GM23248 (cell line): ENCODE measurements at regions not wholly inside any gene's neighbourhood (a gene's known extent, or its start where the extent isn't known, plus 50 kb on each side); places are given as distances from the start of the nearest gene placed in this dataset.
"Not testable (repeated sequence)": the region's sequence is repeated elsewhere in the genome, so short reads cannot be mapped to it uniquely, and the experiment has no call there.

ENCODE experiments used
- DNase-seq: peaks from one replicate; pipeline ENCODE4 v3.0.0-alpha.2; 2015
- H2AFZ ChIP-seq: fragments of 200-600 bp; sonication (generic); 2 replicates; pipeline ENCODE4 v1.6.1; 2016; ENCODE audit warnings: antibody characterized with exemption
- H3F3A ChIP-seq: fragments of 200-600 bp; sonication (generic); 2 replicates; pipeline ENCODE4 v1.6.1; 2016; ENCODE audit warnings: mild to moderate bottlenecking, antibody characterized with exemption, mixed run types; ENCODE audit not compliant: insufficient read depth
- H3K27ac ChIP-seq: fragments of 200-600 bp; sonication (generic); 2 replicates; pipeline ENCODE4 v1.5.1; 2016; ENCODE audit warnings: mild to moderate bottlenecking
- H3K27me3 ChIP-seq: fragments of 200-600 bp; sonication (generic); replicated peaks from 2 replicates; pipeline ENCODE4 v1.6.1; 2016; ENCODE audit warnings: mild to moderate bottlenecking; ENCODE audit not compliant: insufficient read depth
- H3K36me3 ChIP-seq: fragments of 200-600 bp; sonication (generic); 2 replicates; pipeline ENCODE4 v1.6.1; 2016; ENCODE audit warnings: low read depth, mild to moderate bottlenecking
- H3K4me1 ChIP-seq: fragments of 200-600 bp; sonication (generic); 2 replicates; pipeline ENCODE4 v1.6.1; 2016; ENCODE audit warnings: mild to moderate bottlenecking; ENCODE audit not compliant: insufficient read depth
- H3K4me2 ChIP-seq: fragments of 200-600 bp; sonication (generic); one replicate; pipeline ENCODE4 v1.6.1; 2016; ENCODE audit warnings: mild to moderate bottlenecking; ENCODE audit not compliant: unreplicated experiment
- H3K4me3 ChIP-seq: fragments of 200-600 bp; sonication (generic); 2 replicates; pipeline ENCODE4 v1.5.1; 2016; ENCODE audit warnings: mild to moderate bottlenecking
- H3K79me2 ChIP-seq: fragments of 200-600 bp; sonication (generic); 2 replicates; pipeline ENCODE4 v1.6.1; 2016; ENCODE audit warnings: mild to moderate bottlenecking; ENCODE audit not compliant: insufficient read depth
- H3K9ac ChIP-seq: fragments of 200-600 bp; sonication (generic); 2 replicates; pipeline ENCODE4 v1.6.1; 2016; ENCODE audit warnings: mild to moderate bottlenecking
- H3K9me2 ChIP-seq: fragments of 200-600 bp; sonication (generic); 2 replicates; pipeline ENCODE4 v1.6.1; 2016; ENCODE audit warnings: mixed run types, mild to moderate bottlenecking, moderate library complexity; ENCODE audit not compliant: insufficient read depth
- H3K9me3 ChIP-seq: fragments of 200-600 bp; sonication (generic); one replicate; pipeline ENCODE4 v1.6.1; 2017; ENCODE audit warnings: low read depth
- H4K20me1 ChIP-seq: fragments of 200-600 bp; sonication (generic); 2 replicates; pipeline ENCODE4 v1.6.0; 2016; ENCODE audit not compliant: insufficient read depth
- EZH2 ChIP-seq: fragments of 200-600 bp; sonication (generic); IDR thresholded peaks from 2 replicates; pipeline ENCODE4 v1.6.1; 2018; ENCODE audit warnings: antibody characterized with exemption, mild to moderate bottlenecking; ENCODE audit not compliant: insufficient read depth, poor library complexity, severe bottlenecking
- EZH2phosphoT487 ChIP-seq: fragments of 200-600 bp; sonication (generic); IDR thresholded peaks from 2 replicates; pipeline ENCODE4 v1.6.1; 2018; ENCODE audit warnings: antibody characterized with exemption, moderate library complexity, mild to moderate bottlenecking, low read depth; ENCODE audit not compliant: insufficient read depth
- WGBS, 2 experiments: methylation state at CpG; one replicate each; pipeline ENCODE4 v1.1.6; 2015 to 2017; ENCODE audit warnings: low lambda C conversion rate in 2 of 2, low coverage in 1 of 2; ENCODE audit errors: missing lambda C conversion rate in 2 of 2; 5-methylcytosine and 5-hydroxymethylcytosine counted together
- in situ Hi-C: fragments of 300-500 bp; cut with MboI; formaldehyde crosslinking; loops from 2 replicates; pipeline ENCODE4 v1.15.0; 2020

- in situ Hi-C loops: no loop called here
- H3K4me2 ChIP-seq: no peak overlapping the region
- H2AFZ ChIP-seq: no peak overlapping the region
- no peaks in the 10 kb centered on the region for H4K20me1 ChIP-seq
- H3K9me3 ChIP-seq: peaks cover 2% of the 10 kb centered on the region
- H3K4me3 ChIP-seq: no peak overlapping the region
- 54 to 72% methylated on average over 2 of the region's 2 CpGs for WGBS, 2 experiments
- H3K9ac ChIP-seq: no peak overlapping the region
- H3K27me3 ChIP-seq: no peaks in the 10 kb centered on the region
- no peaks in the 10 kb centered on the region for H3K79me2 ChIP-seq
- no peaks in the 10 kb centered on the region for H3K36me3 ChIP-seq
- H3K27ac ChIP-seq: no peak overlapping the region
- 0 out of 2 replicates have a peak, but pooled peaks cover 21% of the 10 kb centered on the region for H3F3A ChIP-seq
- DNase-seq: no peak
- TF ChIP-seq EZH2phosphoT487 (no peak), EZH2 (no peak)
- no peaks in the 10 kb centered on the region for H3K9me2 ChIP-seq
- peaks cover 25% of the 10 kb centered on the region for H3K4me1 ChIP-seq
These were observed 736.7 kb upstream of the PITX2 start for GRCh38 chr4:111359602-111360001.

DNA sequence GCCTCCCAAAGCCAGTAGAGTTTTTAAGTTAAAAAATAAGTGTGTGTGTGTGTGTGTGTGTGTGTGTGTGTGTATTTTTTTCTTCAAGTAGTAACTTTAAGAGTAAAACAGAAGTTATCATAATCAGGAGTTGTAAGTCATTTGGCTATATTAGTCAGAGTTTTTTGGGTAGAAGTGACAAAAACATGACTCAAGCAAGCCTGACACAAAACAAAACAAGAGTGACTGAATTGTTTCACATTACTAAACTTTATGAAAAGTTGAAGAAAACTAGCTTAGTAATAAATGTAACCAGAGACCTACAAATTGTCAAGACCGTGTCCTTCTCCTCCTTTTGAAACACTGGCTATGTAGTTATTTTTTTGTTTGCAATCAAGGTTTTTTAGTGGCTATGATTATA is 738.0 kb upstream of the PITX2 start:
- TF ChIP-seq EZH2 (no peak), EZH2phosphoT487 (no peak)
- H3K9me2 ChIP-seq: no peaks in the 10 kb centered on the region
- in situ Hi-C loops: no loop called here
- 61 to 65% methylated on average over 1 of the region's 1 CpG for WGBS, 2 experiments
- no peaks in the 10 kb centered on the region for H3K36me3 ChIP-seq
- 0 out of 2 replicates have a peak, but pooled peaks cover 21% of the 10 kb centered on the region for H3F3A ChIP-seq
- peak; percentile 39 for DNase-seq
- no peak overlapping the region for H3K4me3 ChIP-seq
- H4K20me1 ChIP-seq: no peaks in the 10 kb centered on the region
- H3K27me3 ChIP-seq: no peaks in the 10 kb centered on the region
- no peaks in the 10 kb centered on the region for H3K79me2 ChIP-seq
- H2AFZ ChIP-seq: no peak overlapping the region
- peaks cover 2% of the 10 kb centered on the region for H3K9me3 ChIP-seq
- H3K4me2 ChIP-seq: no peak overlapping the region
- no peak overlapping the region for H3K9ac ChIP-seq
- peaks cover 25% of the 10 kb centered on the region for H3K4me1 ChIP-seq
- no peak overlapping the region for H3K27ac ChIP-seq

DNA sequence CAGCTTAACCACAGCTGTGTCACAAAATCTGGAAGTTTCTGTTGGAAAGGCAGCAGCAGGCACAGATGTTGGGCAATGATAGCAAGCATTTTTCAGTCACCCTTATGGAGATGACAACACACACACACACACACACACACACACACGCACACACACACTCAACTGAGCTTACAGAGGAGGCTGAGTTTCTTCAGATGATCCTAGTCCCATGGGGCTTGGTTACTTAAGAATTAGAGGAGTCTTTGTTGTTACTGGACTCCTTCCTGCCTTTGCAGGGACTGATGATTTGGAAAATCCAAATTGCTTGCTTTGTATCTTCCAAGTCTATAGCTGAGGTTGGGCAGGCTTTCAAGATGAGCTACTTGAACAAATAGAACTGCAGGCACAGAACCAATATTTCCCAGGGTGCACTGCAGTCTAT is 740.1 kb upstream of the PITX2 start:
- Histone ChIP-seq H3K9me3 (peaks cover 2% of the 10 kb centered on the region), H3K4me3 (peak overlapping the region; percentile 31; the same call in 1 of the 2 replicates), H3K79me2 (no peaks in the 10 kb centered on the region), H3F3A (0 out of 2 replicates have a peak, but pooled peaks cover 21% of the 10 kb centered on the region), H3K4me2 (peak overlapping the region; percentile 40), H3K9ac (peak overlapping the region; percentile 31; the same call in 1 of the 2 replicates), H3K36me3 (no peaks in the 10 kb centered on the region), H2AFZ (no peak overlapping the region), H3K27ac (peak overlapping the region; percentile 22; the same call in 1 of the 2 replicates), H4K20me1 (no peaks in the 10 kb centered on the region), H3K9me2 (no peaks in the 10 kb centered on the region), H3K27me3 (no peaks in the 10 kb centered on the region), H3K4me1 (peaks cover 25% of the 10 kb centered on the region)
- 13 to 17% methylated on average over 1 of the region's 1 CpG for whole genome bisulfite sequencing, 2 experiments
- peak; percentile 94 for DNase-seq
- TF ChIP-seq EZH2: no peak
- TF ChIP-seq EZH2phosphoT487: 0 out of 2 replicates have a peak, but pooled peaks have one; percentile 57
- in situ Hi-C loops: no loop called here

GRCh38 chr4:111377880-111378279 is 755.0 kb upstream of the PITX2 start:
- in situ Hi-C loops: not testable (repeated sequence)

DNA sequence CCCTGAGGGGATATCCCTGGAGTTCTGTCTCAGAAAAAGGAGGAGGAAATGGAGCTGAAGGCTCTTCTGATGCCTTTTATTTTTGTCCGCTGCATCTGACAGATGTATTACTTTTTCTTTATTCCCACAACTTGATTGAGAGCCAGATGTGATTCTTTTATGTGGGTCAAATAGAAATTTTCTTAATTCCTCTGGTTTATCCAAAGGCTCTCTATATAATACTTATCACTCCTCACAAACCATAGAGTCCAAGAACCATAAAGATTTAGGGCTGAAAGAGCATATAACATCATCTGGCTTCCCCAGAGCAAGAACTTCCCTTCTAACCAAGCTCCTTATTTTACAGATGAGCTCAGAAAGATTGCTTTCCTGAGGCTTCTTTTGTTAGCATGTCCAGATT is 756.7 kb upstream of the FAM241A start:
- in situ Hi-C loops: no loop called here
- Histone ChIP-seq H2AFZ (no peak overlapping the region), H3K9me3 (no peaks in the 10 kb centered on the region), H3K27me3 (no peaks in the 10 kb centered on the region), H3K4me3 (no peak overlapping the region), H3K27ac (no peak overlapping the region), H3K36me3 (no peaks in the 10 kb centered on the region), H4K20me1 (no peaks in the 10 kb centered on the region), H3K4me1 (no peaks in the 10 kb centered on the region), H3K9ac (no peak overlapping the region), H3K9me2 (no peaks in the 10 kb centered on the region), H3K79me2 (no peaks in the 10 kb centered on the region), H3F3A (no peaks in the 10 kb centered on the region), H3K4me2 (no peak overlapping the region)
- no peak for TF ChIP-seq EZH2phosphoT487
- no peak for TF ChIP-seq EZH2
- DNase-seq: no peak
- WGBS, 2 experiments: 48 to 71% methylated on average over 1 of the region's 1 CpG

More at GRCh38 chr4:111377880-111378279, 755.0 kb upstream of the PITX2 start:
- not testable (repeated sequence) for H3K27ac ChIP-seq, DNase-seq, H3K4me1 ChIP-seq, H3K27me3 ChIP-seq, H3K36me3 ChIP-seq, H3K79me2 ChIP-seq, H4K20me1 ChIP-seq, H3K4me2 ChIP-seq, H3K9me2 ChIP-seq, H2AFZ ChIP-seq, H3F3A ChIP-seq, H3K9ac ChIP-seq, H3K9me3 ChIP-seq, H3K4me3 ChIP-seq
- 84 to 88% methylated on average over 14 of the region's 14 CpGs for WGBS, 2 experiments
